ENCODE measurements at regions not wholly inside any gene's neighbourhood (a gene's known extent, or its start where the extent isn't known, plus 50 kb on each side); places are given as distances from the start of the nearest gene placed in this dataset.

GRCh38 chr16:86403541-86404163 is 106.7 kb upstream of the FOXF1 start:
- H3K4me3 ChIP-seq: no peak overlapping the region
- no peak for TF ChIP-seq CTCF (IDR thresholded peaks at IDR 0.05)
- no peaks in the 10 kb centered on the region for H3K27me3 ChIP-seq
- no peak overlapping the region for H3K27ac ChIP-seq
- H3K36me3 ChIP-seq: no peaks in the 10 kb centered on the region
- no peak overlapping the region for H3K9ac ChIP-seq (ENCODE audit: low read depth in 2 of 2, low read length in 2 of 2)
- no peaks in the 10 kb centered on the region for H3K4me1 ChIP-seq
- no peak for DNase-seq
- intact Hi-C loops (cut with DNase I): no loop called here
- no peaks in the 10 kb centered on the region for H3K9me3 ChIP-seq

- Histone ChIP-seq H3K4me1 (no peaks in the 10 kb centered on the region), H3K27ac (no peak overlapping the region), H3K27me3 (no peaks in the 10 kb centered on the region), H3K9me3 (no peaks in the 10 kb centered on the region), H3K36me3 (no peaks in the 10 kb centered on the region), H3K4me3 (no peak overlapping the region), H3K9ac (ENCODE audit: low read depth in 2 of 2, low read length in 2 of 2) (no peak overlapping the region)
- intact Hi-C loops (cut with DNase I): no loop called here
- TF ChIP-seq CTCF (IDR thresholded peaks at IDR 0.05): no peak
- DNase-seq: no peak
Observed at GRCh38 chr16:86404678-86405077, 105.6 kb upstream of the FOXF1 start.

- intact Hi-C loops (cut with DNase I): no loop called here
- Histone ChIP-seq H3K27me3 (no peaks in the 10 kb centered on the region), H3K36me3 (no peaks in the 10 kb centered on the region), H3K9me3 (no peaks in the 10 kb centered on the region), H3K9ac (ENCODE audit: low read depth in 2 of 2, low read length in 2 of 2) (no peak overlapping the region), H3K4me1 (no peaks in the 10 kb centered on the region), H3K27ac (no peak overlapping the region), H3K4me3 (no peak overlapping the region)
- DNase-seq: no peak
- TF ChIP-seq CTCF (IDR thresholded peaks at IDR 0.05): no peak
Observed at GRCh38 chr16:86405319-86405718, 105.0 kb upstream of the FOXF1 start.

- H3K9me3 ChIP-seq: no peaks in the 10 kb centered on the region
- intact Hi-C loops (cut with DNase I): no loop called here
Observed at GRCh38 chr16:86406056-86406455, 104.3 kb upstream of the FOXF1 start.

GRCh38 chr16:86408685-86409084 is 101.6 kb upstream of the FOXF1 start:
- H3K4me1 ChIP-seq: no peaks in the 10 kb centered on the region
- no peaks in the 10 kb centered on the region for H3K27me3 ChIP-seq
- H3K9me3 ChIP-seq: no peaks in the 10 kb centered on the region
- no peak for TF ChIP-seq CTCF (IDR thresholded peaks at IDR 0.05)
- DNase-seq: no peak
- H3K4me3 ChIP-seq: no peak overlapping the region
- no peak overlapping the region for H3K9ac ChIP-seq (ENCODE audit: low read depth in 2 of 2, low read length in 2 of 2)
- no peaks in the 10 kb centered on the region for H3K36me3 ChIP-seq
- intact Hi-C loops (cut with DNase I): no loop called here
- H3K27ac ChIP-seq: no peak overlapping the region

More at GRCh38 chr16:86406056-86406455, 104.3 kb upstream of the FOXF1 start:
- Histone ChIP-seq H3K27ac (no peak overlapping the region), H3K9ac (ENCODE audit: low read depth in 2 of 2, low read length in 2 of 2) (no peak overlapping the region), H3K4me1 (no peaks in the 10 kb centered on the region), H3K36me3 (no peaks in the 10 kb centered on the region), H3K4me3 (no peak overlapping the region), H3K27me3 (no peaks in the 10 kb centered on the region)
- no peak for DNase-seq
- TF ChIP-seq CTCF (IDR thresholded peaks at IDR 0.05): no peak

Data from colonic mucosa (tissue), 4 donors.